Left hindlimb (tissue), 1 donor: ENCODE measurements at regions not wholly inside any gene's neighbourhood (a gene's known extent, or its start where the extent isn't known, plus 50 kb on each side); places are given as distances from the start of the nearest gene placed in this dataset.

Experiments used
- DNase-seq: peaks from one replicate; pipeline ENCODE4 v3.0.0-alpha.2; 2018

GRCh38 chr2:74735009-74735408 is 81.0 kb downstream of the SEMA4F start:
- no peak for DNase-seq

GRCh38 chr2:74735564-74735963 is 81.5 kb downstream of the SEMA4F start:
- DNase-seq: no peak

- no peak for DNase-seq
These were observed 82.5 kb downstream of the SEMA4F start for GRCh38 chr2:74736589-74736988.

- DNase-seq: no peak
These were observed 84.5 kb downstream of the SEMA4F start for GRCh38 chr2:74738586-74738985.

GRCh38 chr2:74739129-74739528 is 85.1 kb downstream of the SEMA4F start:
- no peak for DNase-seq

GRCh38 chr2:74739733-74740241 is 85.7 kb downstream of the SEMA4F start:
- DNase-seq: no peak

- DNase-seq: no peak
These were observed 86.3 kb downstream of the SEMA4F start for GRCh38 chr2:74740395-74740740.

- no peak for DNase-seq
These were observed 86.8 kb downstream of the SEMA4F start for GRCh38 chr2:74740741-74741431.

- no peak for DNase-seq
These were observed 87.6 kb downstream of the SEMA4F start for GRCh38 chr2:74741629-74742028.

GRCh38 chr2:74742471-74742870 is 88.4 kb downstream of the SEMA4F start:
- DNase-seq: no peak

- no peak for DNase-seq
These were observed 89.0 kb downstream of the SEMA4F start for GRCh38 chr2:74743039-74743438.

GRCh38 chr2:74743778-74744177 is 89.7 kb downstream of the SEMA4F start:
- no peak for DNase-seq

- DNase-seq: no peak
These were observed 89.0 kb upstream of the HK2 start for GRCh38 chr2:74744731-74745515.

- DNase-seq: no peak
These were observed 88.2 kb upstream of the HK2 start for GRCh38 chr2:74745766-74746165.

GRCh38 chr2:74746480-74746879 is 87.4 kb upstream of the HK2 start:
- no peak for DNase-seq

GRCh38 chr2:74747411-74748080 is 86.4 kb upstream of the HK2 start:
- DNase-seq: no peak

- DNase-seq: no peak
These were observed 85.3 kb upstream of the HK2 start for GRCh38 chr2:74748665-74749064.

- no peak for DNase-seq
These were observed 84.5 kb upstream of the HK2 start for GRCh38 chr2:74749432-74749831.

- no peak for DNase-seq
These were observed 81.7 kb upstream of the HK2 start for GRCh38 chr2:74751981-74752851.

- no peak for DNase-seq
These were observed 78.5 kb upstream of the HK2 start for GRCh38 chr2:74755386-74755785.

- no peak for DNase-seq
These were observed 77.5 kb upstream of the HK2 start for GRCh38 chr2:74756356-74756890.

- DNase-seq: no peak
These were observed 73.9 kb upstream of the HK2 start for GRCh38 chr2:74759986-74760385.
